AG09319 (cell line): ENCODE measurements at regions not wholly inside any gene's neighbourhood (a gene's known extent, or its start where the extent isn't known, plus 50 kb on each side); places are given as distances from the start of the nearest gene placed in this dataset.
"Not testable (repeated sequence)": the region's sequence is repeated elsewhere in the genome, so short reads cannot be mapped to it uniquely, and the experiment has no call there.

Experiments used
- DNase-seq: peaks from one replicate; pipeline ENCODE4 v3.0.0-alpha.2; 2010; ENCODE audit warnings: low read depth; ENCODE audit errors: extremely low read depth
- CTCF ChIP-seq: IDR thresholded peaks from 2 replicates; pipeline ENCODE4 v1.5.1; 2011; ENCODE audit warnings: low read depth, mild to moderate bottlenecking, inconsistent platforms, low read length, moderate library complexity

- peak; percentile 95 for DNase-seq
- TF ChIP-seq CTCF: no peak; the same call in 1 of the 2 replicates
Observed at GRCh38 chr6:43926634-43927531, 156.9 kb downstream of the VEGFA start.

- not testable (repeated sequence) for DNase-seq
Observed at GRCh38 chr6:43925636-43926139, 155.7 kb downstream of the VEGFA start.

GRCh38 chr6:43924222-43924702 lies 154.3 kb downstream of the VEGFA start:
- DNase-seq: no peak
- no peak for TF ChIP-seq CTCF

GRCh38 chr6:43923376-43924221 lies 153.6 kb downstream of the VEGFA start:
- no peak for TF ChIP-seq CTCF
- no peak for DNase-seq

- DNase-seq: no peak
- no peak for TF ChIP-seq CTCF
Observed at GRCh38 chr6:43922426-43923375, 152.7 kb downstream of the VEGFA start.

GRCh38 chr6:43921548-43922425 lies 151.8 kb downstream of the VEGFA start:
- no peak for TF ChIP-seq CTCF

More at GRCh38 chr6:43921548-43922425, 151.8 kb downstream of the VEGFA start:
- DNase-seq: no peak
